GM23338 (cell line): ENCODE measurements at regions not wholly inside any gene's neighbourhood (a gene's known extent, or its start where the extent isn't known, plus 50 kb on each side); places are given as distances from the start of the nearest gene placed in this dataset.

Experiments
- ATAC-seq: fragments of 200-7000 bp; cut with Tn5 transposase; 3 replicates; pipeline ENCODE4 v1.9.1; 2020
- DNase-seq: peaks from one replicate; pipeline ENCODE4 v3.0.0-alpha.2; 2015; ENCODE audit warnings: low spot score
- H2AFZ ChIP-seq: fragments of 200-600 bp; sonication (generic); 2 replicates; pipeline ENCODE4 v1.8.0; 2016; ENCODE audit warnings: antibody characterized with exemption, mild to moderate bottlenecking, moderate library complexity
- H3F3A ChIP-seq: fragments of 200-600 bp; sonication (generic); replicated peaks from 2 replicates; pipeline ENCODE4 v1.8.0; 2017; ENCODE audit warnings: antibody characterized with exemption, mixed run types, low read depth
- H3K27ac ChIP-seq: fragments of 200-600 bp; sonication (generic); 2 replicates; pipeline ENCODE4 v1.6.1; 2016; ENCODE audit warnings: low read depth
- H3K27me3 ChIP-seq: fragments of 200-600 bp; sonication (generic); 2 replicates; pipeline ENCODE4 v1.8.0; 2016; ENCODE audit warnings: mild to moderate bottlenecking, mixed run types, moderate library complexity; ENCODE audit not compliant: insufficient read depth
- H3K36me3 ChIP-seq: fragments of 200-600 bp; sonication (generic); 2 replicates; pipeline ENCODE4 v1.8.0; 2016; ENCODE audit warnings: mild to moderate bottlenecking; ENCODE audit not compliant: insufficient read depth
- H3K4me1 ChIP-seq: fragments of 200-600 bp; sonication (generic); 2 replicates; pipeline ENCODE4 v1.8.0; 2016; ENCODE audit warnings: mild to moderate bottlenecking, moderate library complexity; ENCODE audit not compliant: insufficient read depth
- H3K4me2 ChIP-seq: fragments of 200-600 bp; sonication (generic); 2 replicates; pipeline ENCODE4 v1.7.1; 2017; ENCODE audit warnings: mixed run types
- H3K4me3 ChIP-seq: fragments of 200-600 bp; sonication (generic); 2 replicates; pipeline ENCODE4 v1.6.1; 2016; ENCODE audit warnings: mixed run types
- H3K79me2 ChIP-seq: fragments of 200-600 bp; sonication (generic); replicated peaks from 2 replicates; pipeline ENCODE4 v1.8.0; 2017; ENCODE audit warnings: mild to moderate bottlenecking; ENCODE audit not compliant: insufficient read depth
- H3K9me2 ChIP-seq: fragments of 200-600 bp; sonication (generic); 2 replicates; pipeline ENCODE4 v1.8.0; 2017; ENCODE audit not compliant: insufficient read depth
- H4K20me1 ChIP-seq: fragments of 200-600 bp; sonication (generic); replicated peaks from 2 replicates; pipeline ENCODE4 v1.8.0; 2017; ENCODE audit warnings: mild to moderate bottlenecking; ENCODE audit not compliant: insufficient read depth
- H3K27ac Mint-ChIP-seq: 2 replicates; pipeline ENCODE4 v1.8.0; 2020; ENCODE audit warnings: inconsistent platforms, mild to moderate bottlenecking, moderate library complexity, mixed read lengths
- H3K27me3 Mint-ChIP-seq: 3 replicates; pipeline ENCODE4 v1.8.0; 2022; ENCODE audit warnings: low read depth, mild to moderate bottlenecking, moderate library complexity, mixed read lengths, inconsistent platforms; ENCODE audit not compliant: insufficient read depth, poor library complexity
- H3K36me3 Mint-ChIP-seq: 3 replicates; pipeline ENCODE4 v1.8.0; 2021; ENCODE audit warnings: low read depth, mild to moderate bottlenecking, inconsistent platforms, moderate library complexity, mixed read lengths
- H3K4me1 Mint-ChIP-seq: 3 replicates; pipeline ENCODE4 v1.8.0; 2020; ENCODE audit warnings: mild to moderate bottlenecking, inconsistent platforms, mixed read lengths
- H3K4me3 Mint-ChIP-seq: 3 replicates; pipeline ENCODE4 v1.8.0; 2021; ENCODE audit warnings: moderate library complexity, mild to moderate bottlenecking, inconsistent platforms, mixed read lengths
- H3K9me3 Mint-ChIP-seq: 3 replicates; pipeline ENCODE4 v1.8.0; 2020; ENCODE audit warnings: moderate library complexity, mild to moderate bottlenecking, inconsistent platforms, mixed read lengths
- CTCF ChIP-seq, 2 experiments: fragments of 200-600 bp in 1 of 2; sonication (generic) in 1 of 2; conservative IDR thresholded peaks; 2 replicates each; pipeline versions ENCODE4 v1.5.1 to v1.6.1; 2016 to 2017; ENCODE audit warnings: antibody characterized with exemption in 2 of 2, low read depth in 2 of 2, mild to moderate bottlenecking in 2 of 2, moderate library complexity in 1 of 2
- ETS1 ChIP-seq: IDR thresholded peaks from 2 replicates; pipeline ENCODE4 v1.6.1; 2016; ENCODE audit warnings: antibody characterized with exemption
- EZH2 ChIP-seq: fragments of 200-600 bp; sonication (generic); IDR thresholded peaks from one replicate; pipeline ENCODE4 v1.8.0; 2017; ENCODE audit warnings: antibody characterized with exemption, mild to moderate bottlenecking, low read depth; ENCODE audit not compliant: unreplicated experiment
- JUNB ChIP-seq: IDR thresholded peaks from one replicate; pipeline ENCODE4 v1.6.1; 2016; ENCODE audit warnings: antibody characterized with exemption; ENCODE audit not compliant: unreplicated experiment
- POLR2AphosphoS5 ChIP-seq: IDR thresholded peaks from 2 replicates; pipeline ENCODE4 v1.6.1; 2016; ENCODE audit warnings: antibody characterized with exemption, low read depth
- REST ChIP-seq: IDR thresholded peaks from one replicate; pipeline ENCODE4 v1.6.1; 2018; ENCODE audit warnings: antibody characterized with exemption; ENCODE audit not compliant: unreplicated experiment
- ZNF114 ChIP-seq: fragments of 250-450 bp; sonication (Bioruptor Pico); IDR thresholded peaks from 2 replicates; pipeline ENCODE4 v1.5.0; 2020; ENCODE audit warnings: mild to moderate bottlenecking, moderate library complexity
- ZNF462 ChIP-seq: fragments of 250-450 bp; sonication (Bioruptor Pico); IDR thresholded peaks from 2 replicates; pipeline ENCODE4 v1.5.0; 2020; ENCODE audit warnings: mild to moderate bottlenecking, moderate library complexity

GRCh38 chr2:19256121-19256601, 102.3 kb downstream of the OSR1 start (continued):
- TF ChIP-seq REST (no peak), ZNF114 (CRISPR knock-in tag) (no peak)

GRCh38 chr2:19255481-19255880, 102.9 kb downstream of the OSR1 start:
- H2AFZ ChIP-seq: no peak overlapping the region
- ATAC-seq (no peak), DNase-seq (no peak)
- no peak overlapping the region for H3K4me2 ChIP-seq
- no peak overlapping the region for H3K27ac ChIP-seq
- no peaks in the 10 kb centered on the region for H4K20me1 ChIP-seq
- H3K4me3 ChIP-seq: no peak overlapping the region
- Mint-ChIP-seq H3K27me3 (no peaks in the 10 kb centered on the region), H3K27ac (no peak overlapping the region), H3K4me3 (no peak overlapping the region), H3K9me3 (peaks cover 4% of the 10 kb centered on the region; the same call in 1 of the 3 replicates), H3K4me1 (no peaks in the 10 kb centered on the region; the same call in 2 of the 3 replicates), H3K36me3 (no peaks in the 10 kb centered on the region)
- no peaks in the 10 kb centered on the region for H3K36me3 ChIP-seq
- H3K27me3 ChIP-seq: no peaks in the 10 kb centered on the region
- no peaks in the 10 kb centered on the region for H3K9me2 ChIP-seq
- no peaks in the 10 kb centered on the region for H3K79me2 ChIP-seq
- H3K4me1 ChIP-seq: no peaks in the 10 kb centered on the region
- H3F3A ChIP-seq: no peaks in the 10 kb centered on the region
- TF ChIP-seq JUNB (no peak), REST (no peak), EZH2 (no peak), POLR2AphosphoS5 (no peak), ZNF114 (CRISPR knock-in tag) (no peak), ZNF462 (CRISPR knock-in tag) (no peak), ETS1 (no peak), CTCF (conservative IDR thresholded peaks at IDR 0.05; ENCODE audit: low read depth in 2 of 2) (no peak)
